ENCODE measurements at regions not wholly inside any gene's neighbourhood (a gene's known extent, or its start where the extent isn't known, plus 50 kb on each side); places are given as distances from the start of the nearest gene placed in this dataset.
"Not testable (repeated sequence)": the region's sequence is repeated elsewhere in the genome, so short reads cannot be mapped to it uniquely, and the experiment has no call there.

GRCh38 chr1:228868731-228869024, 133.4 kb downstream of the RHOU start:
- no peak for DNase-seq (ENCODE audit: low spot score)

DNA sequence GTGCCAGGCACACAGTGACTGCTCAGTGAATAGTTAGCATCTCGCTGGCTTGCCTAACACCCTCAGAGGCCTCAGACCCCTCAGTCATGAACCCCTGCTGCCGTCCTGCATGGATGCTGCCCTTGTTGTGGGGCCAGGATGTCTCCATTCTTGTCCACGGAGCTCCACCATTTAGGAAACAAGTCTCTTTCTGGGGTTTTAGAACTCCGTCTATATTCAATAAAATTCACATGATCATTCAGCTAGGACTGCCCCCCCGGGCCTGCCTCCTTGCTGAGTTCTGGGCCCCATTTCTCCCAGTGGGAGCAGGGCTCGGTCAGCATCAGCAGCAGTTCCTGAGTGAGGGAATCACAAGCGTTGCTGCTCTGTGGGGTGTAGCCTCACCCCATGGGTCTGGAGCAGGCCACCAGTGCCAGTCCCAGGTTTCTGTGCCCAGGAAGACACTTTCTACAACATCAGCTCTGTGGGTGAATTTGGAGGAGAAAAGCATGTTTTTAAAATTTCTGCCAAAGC, 134.1 kb downstream of the RHOU start:
- no peak for DNase-seq (ENCODE audit: low spot score)

DNA sequence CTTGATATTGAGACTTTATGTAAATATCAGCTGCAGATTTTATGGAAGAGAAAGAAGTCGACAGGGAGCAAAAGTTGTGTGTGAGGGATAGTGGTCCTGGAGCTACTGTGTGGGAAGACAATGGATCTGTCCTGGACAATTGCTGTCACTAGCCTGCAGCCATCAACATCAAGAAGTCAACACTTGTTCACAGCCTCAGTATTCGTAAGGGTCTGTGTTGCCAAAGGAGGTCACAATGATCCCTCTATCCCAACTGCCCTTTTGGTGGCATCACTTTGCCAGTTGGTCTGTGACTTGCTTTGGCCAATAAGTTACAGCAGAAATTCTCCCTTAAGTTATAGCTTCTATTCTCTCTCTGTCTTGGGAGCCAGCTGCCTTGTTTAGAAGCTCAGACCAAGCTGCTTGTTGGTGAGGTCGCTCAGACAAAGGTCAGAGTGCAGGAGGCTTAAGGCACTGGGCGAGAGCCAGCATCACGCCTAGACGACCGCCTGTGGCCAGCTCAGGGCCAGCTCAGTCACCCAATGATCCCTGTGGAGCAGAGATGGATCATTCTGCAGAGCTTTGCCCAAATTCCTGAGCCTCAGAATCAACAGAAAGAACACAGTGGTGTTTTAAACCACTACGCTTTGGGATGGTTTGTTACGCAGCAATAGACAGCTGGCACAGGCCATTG, 134.9 kb downstream of the RHOU start:
- no peak for DNase-seq (ENCODE audit: low spot score)

DNA sequence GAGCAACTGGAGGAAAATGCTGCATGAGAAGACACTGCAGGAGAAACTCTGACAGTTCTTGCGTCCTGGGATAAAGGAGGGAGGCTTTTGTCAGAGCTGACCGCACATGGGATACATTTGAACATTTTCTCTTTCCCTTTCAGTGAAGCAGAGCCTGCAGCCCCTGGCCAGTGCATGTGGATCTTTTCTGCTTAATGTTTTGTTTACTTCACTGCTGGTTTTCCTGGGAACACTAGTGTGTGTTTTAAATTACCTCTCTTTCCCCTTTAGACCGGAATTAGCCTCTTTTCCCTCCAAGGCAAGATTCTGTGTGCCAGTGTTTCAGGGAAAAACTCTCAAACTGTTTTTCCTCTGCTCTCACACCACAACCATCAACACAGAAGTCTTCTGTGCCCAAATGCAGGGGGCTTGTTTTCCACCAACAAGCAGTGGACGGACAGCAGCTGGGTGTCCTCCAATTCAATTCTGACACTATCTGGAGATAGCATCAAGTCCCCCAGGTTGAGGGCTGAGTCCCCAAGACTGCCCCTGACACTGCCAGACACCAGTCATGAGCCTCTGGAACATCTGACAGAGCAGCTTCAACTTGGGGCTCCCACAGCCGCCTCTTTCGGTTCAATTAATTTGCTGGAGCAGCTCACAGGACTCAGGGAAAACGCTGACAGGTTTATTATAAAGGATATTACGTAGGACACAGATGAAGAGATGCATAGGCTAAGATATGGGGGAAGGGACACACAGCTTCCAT, 136.2 kb downstream of the RHOU start:
- DNase-seq (ENCODE audit: low spot score), result no peak

- no peak for DNase-seq (ENCODE audit: low spot score)
These were observed 136.8 kb downstream of the RHOU start for GRCh38 chr1:228872080-228872479.

DNA sequence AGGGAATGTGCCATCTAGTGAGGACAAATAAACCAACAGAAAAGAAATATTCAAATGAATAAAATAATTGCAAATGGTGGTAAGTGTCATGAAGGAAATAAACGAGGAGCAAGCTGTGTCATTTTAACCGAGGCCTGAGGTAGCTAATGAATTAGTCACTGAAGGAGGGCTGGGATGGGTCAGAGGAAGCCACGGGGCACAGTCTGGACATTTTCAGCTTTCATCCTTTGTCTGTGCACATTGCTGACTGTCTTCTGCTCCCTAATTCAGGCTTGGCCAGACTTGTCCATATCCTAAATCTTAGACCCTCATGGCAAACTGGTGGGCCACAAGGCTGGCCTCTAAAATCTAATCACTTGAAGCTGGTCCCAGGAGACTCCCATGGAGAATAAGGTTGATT, 138.4 kb downstream of the RHOU start:
- DNase-seq (ENCODE audit: low spot score), result no peak

- DNase-seq (ENCODE audit: low spot score), result no peak
These were observed 140.5 kb downstream of the RHOU start for GRCh38 chr1:228875741-228876140.

DNA sequence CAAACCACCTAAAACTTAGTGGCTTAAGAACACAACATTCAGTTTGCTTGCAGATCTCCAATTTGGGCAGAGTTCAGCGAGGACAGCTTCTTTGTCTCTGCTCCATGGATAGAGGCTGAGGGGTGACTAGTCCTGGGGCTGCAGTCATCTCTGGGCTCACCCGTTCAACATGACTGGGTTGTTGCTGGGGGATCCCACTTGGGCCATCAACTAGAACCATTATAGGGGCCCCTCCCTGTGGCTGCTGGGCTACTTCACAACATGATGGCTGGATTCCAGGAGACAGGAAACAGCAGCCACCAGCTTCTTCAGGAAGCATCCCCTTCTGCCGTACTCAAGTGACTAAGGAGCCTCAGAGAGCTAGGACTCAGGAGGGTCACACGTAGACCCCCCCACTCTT, 140.9 kb downstream of the RHOU start:
- DNase-seq (ENCODE audit: low spot score), result no peak

DNA sequence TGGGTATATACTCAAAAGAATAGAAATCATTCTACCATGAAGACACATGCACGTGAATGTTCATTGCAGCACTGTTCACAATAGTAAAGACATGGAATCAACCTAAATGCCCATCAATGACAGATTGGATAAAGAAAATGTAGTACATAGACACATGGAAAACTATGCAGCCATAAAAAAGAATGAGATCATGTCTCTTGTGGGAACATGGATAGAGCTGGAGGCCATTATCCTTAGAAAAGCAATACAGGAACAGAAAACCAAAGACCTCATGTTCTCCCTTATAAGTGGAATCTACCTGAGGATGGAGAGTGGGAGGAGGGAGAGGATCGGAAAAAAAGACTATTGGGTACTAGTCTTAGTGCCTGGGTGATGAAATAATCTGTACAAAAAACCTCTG, 143.9 kb downstream of the RHOU start:
- DNase-seq (ENCODE audit: low spot score), result no peak

DNA sequence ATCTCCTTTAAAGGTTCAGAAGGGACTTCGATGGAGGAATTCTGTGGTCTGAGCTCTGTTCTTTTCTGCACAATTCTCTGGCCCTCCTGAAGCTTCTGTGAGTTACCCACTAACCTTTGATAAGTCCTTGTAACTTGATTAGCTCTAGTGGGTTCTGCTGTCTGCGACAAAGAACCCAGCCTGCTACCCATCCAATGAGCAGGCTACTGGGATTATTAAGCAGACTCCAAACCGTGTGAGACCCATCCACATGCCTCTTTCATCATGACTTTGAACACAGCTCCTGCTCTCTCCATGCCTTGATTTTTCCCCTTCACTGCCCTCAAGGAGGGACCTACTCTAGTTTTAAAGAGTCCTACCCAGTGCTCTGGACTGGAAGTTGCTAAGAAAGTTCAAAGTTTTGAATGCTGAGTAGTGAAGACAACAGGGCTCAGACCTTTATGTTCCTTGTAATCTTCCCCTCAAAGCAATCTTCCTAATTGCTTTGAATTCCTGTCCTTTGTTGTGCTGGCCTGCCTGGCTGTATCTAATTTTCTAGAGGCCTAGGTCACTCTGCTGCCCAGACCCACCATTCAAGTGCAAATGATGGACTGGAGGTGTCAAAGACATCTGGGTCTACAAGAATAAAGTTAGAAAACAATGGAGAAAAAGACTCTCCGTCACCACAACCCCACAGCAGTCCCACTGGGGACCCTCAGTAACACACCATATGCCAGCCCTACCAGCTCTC, 146.9 kb downstream of the RHOU start:
- no peak for DNase-seq (ENCODE audit: low spot score)

- no peak for DNase-seq (ENCODE audit: low spot score)
These were observed 147.6 kb downstream of the RHOU start for GRCh38 chr1:228882771-228883450.

DNA sequence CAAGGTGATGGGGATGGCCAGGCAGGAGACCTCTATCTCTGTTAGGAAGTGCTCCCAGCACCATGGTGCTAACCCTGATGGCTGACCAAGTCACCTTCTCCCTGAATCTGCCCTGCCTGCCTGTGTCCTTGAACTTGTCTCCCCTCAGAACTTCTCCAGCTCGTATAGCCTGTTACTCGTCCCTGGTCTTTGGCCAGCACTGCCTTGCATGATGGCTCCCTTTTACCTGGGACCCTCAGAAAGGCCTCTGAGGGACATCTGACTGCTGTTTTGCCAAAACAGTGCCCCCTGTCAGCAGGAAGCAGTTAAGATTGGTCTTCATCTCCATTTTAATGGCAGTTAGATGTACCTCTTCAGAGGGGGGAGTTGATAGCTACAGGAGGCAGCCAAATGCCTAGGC, 148.3 kb downstream of the RHOU start:
- DNase-seq (ENCODE audit: low spot score), result no peak

DNA sequence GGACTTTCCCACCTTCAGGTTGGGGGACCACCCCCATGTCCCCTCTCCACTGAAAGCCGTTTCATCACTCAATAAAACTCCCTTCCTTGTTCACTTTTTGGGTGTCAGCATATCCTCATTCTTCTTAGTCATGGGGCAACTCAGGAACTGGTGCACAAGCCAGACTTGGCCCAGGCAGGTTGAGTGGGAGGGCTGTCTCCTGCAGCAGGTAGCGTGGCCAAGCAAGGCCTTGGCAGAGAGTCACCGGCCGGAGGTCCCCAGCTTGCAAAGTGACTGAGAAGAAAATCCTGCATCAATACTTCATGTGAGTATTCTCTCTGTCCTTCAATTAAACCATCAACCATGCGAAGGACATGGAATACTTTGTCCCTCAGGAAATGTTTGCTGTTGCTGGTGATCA, 148.9 kb downstream of the RHOU start:
- no peak for DNase-seq (ENCODE audit: low spot score)

- DNase-seq (ENCODE audit: low spot score), result no peak
These were observed 149.6 kb downstream of the RHOU start for GRCh38 chr1:228884615-228885566.

GRCh38 chr1:228885845-228886244, 150.6 kb downstream of the RHOU start:
- no peak for DNase-seq (ENCODE audit: low spot score)

DNA sequence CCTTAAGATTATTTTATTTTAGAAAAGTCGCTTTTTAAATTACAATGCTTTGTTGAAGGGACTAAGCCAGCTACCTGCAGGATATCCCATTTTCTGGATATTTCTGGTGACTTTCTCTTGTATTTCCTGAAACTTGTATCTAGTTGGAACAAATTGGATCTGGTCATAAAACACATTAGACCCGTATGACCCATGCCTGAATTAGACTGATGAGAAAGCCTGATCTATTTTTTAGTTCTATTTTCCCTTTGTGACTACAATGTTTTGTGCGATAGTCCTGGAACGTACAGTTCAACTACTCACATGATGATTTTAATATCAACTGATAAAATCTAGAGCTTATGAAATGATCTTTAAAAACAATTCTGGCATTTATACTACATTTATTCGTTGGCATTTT, 151.8 kb downstream of the RHOU start:
- DNase-seq (ENCODE audit: low spot score), result no peak

DNA sequence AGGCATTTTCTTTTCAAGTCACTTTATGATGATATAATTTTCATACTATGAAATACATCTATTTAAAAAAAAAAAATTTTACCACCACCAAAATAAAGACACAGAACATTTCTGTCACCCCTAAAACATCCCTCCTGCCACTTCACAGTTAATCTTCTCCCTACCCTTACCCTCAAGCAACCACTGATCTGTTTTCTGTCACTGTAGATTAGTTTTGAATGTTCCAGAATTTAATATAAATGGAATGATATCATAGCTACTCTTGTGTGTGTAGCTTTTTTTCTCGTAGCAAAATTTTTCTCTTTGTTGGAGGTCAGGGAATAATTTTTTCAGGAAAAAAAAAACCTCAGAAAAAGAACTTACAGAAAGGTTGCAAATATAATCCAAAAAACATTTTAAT, 152.7 kb downstream of the RHOU start:
- no peak for DNase-seq (ENCODE audit: low spot score)

GRCh38 chr1:228889289-228889688, 154.0 kb downstream of the RHOU start:
- no peak for DNase-seq (ENCODE audit: low spot score)

DNA sequence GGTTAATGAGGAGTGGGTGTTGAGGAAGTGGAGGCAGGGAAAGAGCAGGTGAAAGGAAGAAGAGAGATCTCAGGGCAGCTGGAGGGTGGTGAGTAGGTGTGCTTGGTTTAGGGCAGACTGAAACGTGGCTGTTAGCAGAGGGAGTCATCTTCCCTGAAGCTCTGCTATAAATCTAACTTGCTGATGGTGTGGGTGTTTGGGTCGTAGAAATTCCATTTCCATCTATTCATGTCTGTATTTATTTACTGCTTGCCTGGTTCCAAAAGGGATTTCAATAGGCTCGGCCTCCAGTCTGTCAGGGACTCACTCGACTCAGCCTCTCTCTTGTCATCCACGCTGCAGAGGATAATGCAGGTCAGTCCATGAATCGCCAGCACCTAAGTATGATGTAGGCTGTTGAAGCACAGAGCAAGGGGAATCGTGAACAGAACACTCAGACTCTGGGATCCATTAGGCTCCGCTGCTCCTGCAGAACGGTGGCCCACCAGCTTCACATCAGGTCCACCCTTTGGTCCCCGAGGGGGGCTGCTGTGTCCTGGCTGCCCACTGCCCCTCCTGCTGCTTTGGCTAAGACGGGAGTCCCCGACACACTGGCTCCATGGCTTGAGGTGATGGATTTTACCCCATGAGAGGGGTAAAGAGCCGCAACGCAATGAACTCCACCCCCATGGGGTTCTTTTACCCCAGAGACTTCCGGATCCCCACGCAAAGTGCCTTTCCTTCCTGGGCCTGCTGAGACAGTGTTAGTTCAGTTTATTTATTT, 156.2 kb downstream of the RHOU start:
- no peak for DNase-seq (ENCODE audit: low spot score)

GRCh38 chr1:228892200-228892599, 156.9 kb downstream of the RHOU start:
- not testable (repeated sequence) for DNase-seq (ENCODE audit: low spot score)
